ENCODE measurements at regions not wholly inside any gene's neighbourhood (a gene's known extent, or its start where the extent isn't known, plus 50 kb on each side); places are given as distances from the start of the nearest gene placed in this dataset.

GRCh38 chr9:1738511-1739100 lies 276.5 kb upstream of the SMARCA2 start:
- TF ChIP-seq POLR2A (IDR thresholded peaks at IDR 0.05; ENCODE audit: extremely low read depth, insufficient read length), result no peak
- TF ChIP-seq CTCF (IDR thresholded peaks at IDR 0.05; ENCODE audit: low read depth, low read length), result no peak

Data from NB4 (cell line).